Coronary artery (tissue), 2 donors: ENCODE measurements at regions not wholly inside any gene's neighbourhood (a gene's known extent, or its start where the extent isn't known, plus 50 kb on each side); places are given as distances from the start of the nearest gene placed in this dataset.

Source experiments
- DNase-seq: peaks from one replicate; pipeline ENCODE4 v3.0.0-alpha.2; 2017; ENCODE audit warnings: low spot score
- H3K27ac ChIP-seq, 2 donors: fragments of 200-600 bp; sonication (generic); one replicate each; pipeline ENCODE4 v1.5.1; 2016 to 2019
- H3K4me3 ChIP-seq: fragments of 200-600 bp; sonication (generic); 2 replicates; pipeline ENCODE4 v1.5.1; 2016; ENCODE audit warnings: mild to moderate bottlenecking, moderate library complexity
- TF ChIP-seq, protein P1 (sequence below): fragments of 200-600 bp; sonication (generic); IDR thresholded peaks from one replicate; pipeline ENCODE4 v1.5.1; 2019; ENCODE audit warnings: antibody characterized with exemption

DNA sequence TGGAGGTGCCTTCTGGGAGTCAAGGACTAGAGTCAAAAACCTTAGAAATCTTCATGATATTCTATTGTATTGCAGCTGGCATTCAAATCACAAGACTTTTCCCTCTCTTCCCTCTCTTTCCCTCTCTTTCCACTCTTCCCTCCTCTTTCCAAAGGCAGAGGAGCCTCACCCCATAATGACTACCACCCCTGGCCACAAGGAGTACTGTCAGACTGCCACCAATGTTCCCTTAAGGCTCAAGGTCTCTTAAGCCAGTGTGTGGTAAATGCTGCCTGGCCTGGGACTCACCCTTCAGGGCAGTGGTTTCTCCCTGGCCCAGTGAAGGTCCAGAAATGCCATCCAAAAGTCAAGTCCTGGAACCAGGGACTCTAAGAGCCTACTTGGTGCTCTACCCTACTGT lies 605.9 kb upstream of the PKDCC start:
- TF ChIP-seq, protein P1, sequence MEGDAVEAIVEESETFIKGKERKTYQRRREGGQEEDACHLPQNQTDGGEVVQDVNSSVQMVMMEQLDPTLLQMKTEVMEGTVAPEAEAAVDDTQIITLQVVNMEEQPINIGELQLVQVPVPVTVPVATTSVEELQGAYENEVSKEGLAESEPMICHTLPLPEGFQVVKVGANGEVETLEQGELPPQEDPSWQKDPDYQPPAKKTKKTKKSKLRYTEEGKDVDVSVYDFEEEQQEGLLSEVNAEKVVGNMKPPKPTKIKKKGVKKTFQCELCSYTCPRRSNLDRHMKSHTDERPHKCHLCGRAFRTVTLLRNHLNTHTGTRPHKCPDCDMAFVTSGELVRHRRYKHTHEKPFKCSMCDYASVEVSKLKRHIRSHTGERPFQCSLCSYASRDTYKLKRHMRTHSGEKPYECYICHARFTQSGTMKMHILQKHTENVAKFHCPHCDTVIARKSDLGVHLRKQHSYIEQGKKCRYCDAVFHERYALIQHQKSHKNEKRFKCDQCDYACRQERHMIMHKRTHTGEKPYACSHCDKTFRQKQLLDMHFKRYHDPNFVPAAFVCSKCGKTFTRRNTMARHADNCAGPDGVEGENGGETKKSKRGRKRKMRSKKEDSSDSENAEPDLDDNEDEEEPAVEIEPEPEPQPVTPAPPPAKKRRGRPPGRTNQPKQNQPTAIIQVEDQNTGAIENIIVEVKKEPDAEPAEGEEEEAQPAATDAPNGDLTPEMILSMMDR = no peak
- Histone ChIP-seq H3K27ac (no peak overlapping the region), H3K4me3 (no peak overlapping the region)
- DNase-seq = no peak

DNA sequence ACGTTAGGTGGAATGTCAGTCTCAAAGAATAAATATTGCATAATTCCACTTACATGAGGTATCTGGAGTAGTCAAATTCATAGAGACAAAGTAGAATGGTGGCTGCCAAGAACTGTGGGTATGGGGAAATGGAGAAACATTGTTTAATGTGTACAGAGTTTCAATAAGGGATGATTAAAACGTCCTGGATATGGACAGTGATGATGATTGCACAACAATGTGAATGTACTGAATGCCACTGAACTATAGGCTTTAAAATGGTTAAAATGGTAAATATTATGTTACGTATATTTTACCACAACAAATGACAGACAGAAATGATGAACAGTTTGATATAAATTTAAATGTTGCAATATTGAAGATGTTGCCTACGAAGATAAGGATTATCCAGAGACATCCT lies 602.0 kb upstream of the PKDCC start:
- DNase-seq = no peak
- no peak overlapping the region for H3K4me3 ChIP-seq
- no peak overlapping the region for H3K27ac ChIP-seq
- TF ChIP-seq, protein P1 = no peak

DNA sequence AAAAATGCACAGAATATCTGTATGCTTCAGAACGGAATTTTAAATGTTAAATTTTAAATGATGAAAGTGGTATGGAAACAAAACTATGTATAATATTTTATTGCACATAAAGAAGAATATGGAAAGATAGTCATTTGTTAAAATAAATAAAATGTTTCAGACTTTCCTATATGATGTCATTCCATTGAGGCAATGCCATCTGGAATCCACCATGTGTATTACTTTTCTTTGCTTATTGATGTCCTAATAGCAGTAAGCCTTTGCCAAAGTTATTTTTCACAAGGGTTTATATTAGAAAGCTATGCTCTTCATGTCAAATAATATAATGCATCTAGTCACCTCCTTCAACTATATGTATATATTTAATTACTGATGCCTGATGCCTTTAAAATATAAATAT lies 601.6 kb upstream of the PKDCC start:
- Histone ChIP-seq H3K4me3 (no peak overlapping the region), H3K27ac (no peak overlapping the region)
- no peak for DNase-seq
- TF ChIP-seq, protein P1 = no peak

- DNase-seq = no peak
- TF ChIP-seq, protein P1 = no peak
- H3K4me3 ChIP-seq = no peak overlapping the region
- no peak overlapping the region for H3K27ac ChIP-seq
Measured at GRCh38 chr2:41448221-41448620, 599.6 kb upstream of the PKDCC start.

- no peak overlapping the region for H3K4me3 ChIP-seq
- no peak overlapping the region for H3K27ac ChIP-seq
- TF ChIP-seq, protein P1 = no peak
- DNase-seq = no peak
Measured at GRCh38 chr2:41457026-41457425, 590.8 kb upstream of the PKDCC start.

DNA sequence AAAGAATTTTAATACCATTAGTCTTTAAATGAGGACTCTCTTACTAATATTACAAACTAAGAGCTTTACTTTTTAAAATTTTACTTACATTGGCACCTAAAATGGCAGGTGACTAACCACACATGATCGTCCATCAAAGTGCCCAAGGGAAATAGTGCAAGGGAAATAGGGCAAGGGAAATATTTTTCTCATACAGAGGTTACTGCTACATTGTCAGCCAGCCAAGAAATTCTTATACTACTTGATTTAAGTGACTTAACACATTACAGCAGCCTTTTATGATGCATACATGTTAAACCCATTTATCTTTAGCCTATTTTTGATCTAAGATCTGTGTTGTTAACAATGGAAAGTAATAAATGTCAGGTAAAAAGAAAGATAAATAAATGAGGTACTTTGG lies 587.2 kb upstream of the PKDCC start:
- TF ChIP-seq, protein P1 = no peak
- Histone ChIP-seq H3K27ac (no peak overlapping the region), H3K4me3 (no peak overlapping the region)
- DNase-seq = no peak

DNA sequence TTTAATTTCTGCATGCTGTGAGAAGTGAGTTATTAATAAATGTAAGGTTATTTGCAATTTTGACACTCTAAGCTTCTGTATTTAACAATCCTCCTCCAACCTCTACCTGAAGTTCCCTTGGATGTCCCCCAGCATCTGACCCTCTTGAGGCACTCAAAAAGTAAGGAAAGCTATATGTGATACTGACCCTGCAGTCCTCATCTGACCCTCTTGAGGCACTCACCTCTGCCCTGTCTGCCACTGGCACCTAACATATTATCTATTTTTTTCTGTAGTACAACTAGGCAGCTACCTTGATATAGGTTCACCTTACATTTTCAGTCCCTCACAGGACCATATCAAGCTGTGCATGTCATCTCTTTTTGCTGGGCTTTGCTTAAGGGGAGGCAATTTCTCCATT lies 583.4 kb upstream of the PKDCC start:
- TF ChIP-seq, protein P1 = no peak
- Histone ChIP-seq H3K4me3 (no peak overlapping the region), H3K27ac (no peak overlapping the region)
- no peak for DNase-seq
